GM12865 (cell line): ENCODE measurements at regions not wholly inside any gene's neighbourhood (a gene's known extent, or its start where the extent isn't known, plus 50 kb on each side); places are given as distances from the start of the nearest gene placed in this dataset.
A peak's percentile ranks its signal among the peaks of the same experiment; 100 is the strongest.

Experiments
- DNase-seq: peaks from one replicate; pipeline ENCODE4 v3.0.0; 2010; ENCODE audit warnings: low read depth
- H3K4me3 ChIP-seq: 2 replicates; pipeline ENCODE4 v1.5.1; 2011; ENCODE audit warnings: mild to moderate bottlenecking, low read depth, low read length, control low read depth
- TF ChIP-seq, protein P1 (sequence below): IDR thresholded peaks from 2 replicates; pipeline ENCODE4 v1.5.1; 2011; ENCODE audit warnings: low read length, control low read depth, low read depth, inconsistent platforms; ENCODE audit not compliant: insufficient read depth; ENCODE audit errors: missing control alignments

GRCh38 chr10:29956335-29956924, 103.0 kb downstream of the JCAD start:
- H3K4me3 ChIP-seq: no peak overlapping the region
- TF ChIP-seq, protein P1, sequence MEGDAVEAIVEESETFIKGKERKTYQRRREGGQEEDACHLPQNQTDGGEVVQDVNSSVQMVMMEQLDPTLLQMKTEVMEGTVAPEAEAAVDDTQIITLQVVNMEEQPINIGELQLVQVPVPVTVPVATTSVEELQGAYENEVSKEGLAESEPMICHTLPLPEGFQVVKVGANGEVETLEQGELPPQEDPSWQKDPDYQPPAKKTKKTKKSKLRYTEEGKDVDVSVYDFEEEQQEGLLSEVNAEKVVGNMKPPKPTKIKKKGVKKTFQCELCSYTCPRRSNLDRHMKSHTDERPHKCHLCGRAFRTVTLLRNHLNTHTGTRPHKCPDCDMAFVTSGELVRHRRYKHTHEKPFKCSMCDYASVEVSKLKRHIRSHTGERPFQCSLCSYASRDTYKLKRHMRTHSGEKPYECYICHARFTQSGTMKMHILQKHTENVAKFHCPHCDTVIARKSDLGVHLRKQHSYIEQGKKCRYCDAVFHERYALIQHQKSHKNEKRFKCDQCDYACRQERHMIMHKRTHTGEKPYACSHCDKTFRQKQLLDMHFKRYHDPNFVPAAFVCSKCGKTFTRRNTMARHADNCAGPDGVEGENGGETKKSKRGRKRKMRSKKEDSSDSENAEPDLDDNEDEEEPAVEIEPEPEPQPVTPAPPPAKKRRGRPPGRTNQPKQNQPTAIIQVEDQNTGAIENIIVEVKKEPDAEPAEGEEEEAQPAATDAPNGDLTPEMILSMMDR: no peak
- no peak for DNase-seq

DNA sequence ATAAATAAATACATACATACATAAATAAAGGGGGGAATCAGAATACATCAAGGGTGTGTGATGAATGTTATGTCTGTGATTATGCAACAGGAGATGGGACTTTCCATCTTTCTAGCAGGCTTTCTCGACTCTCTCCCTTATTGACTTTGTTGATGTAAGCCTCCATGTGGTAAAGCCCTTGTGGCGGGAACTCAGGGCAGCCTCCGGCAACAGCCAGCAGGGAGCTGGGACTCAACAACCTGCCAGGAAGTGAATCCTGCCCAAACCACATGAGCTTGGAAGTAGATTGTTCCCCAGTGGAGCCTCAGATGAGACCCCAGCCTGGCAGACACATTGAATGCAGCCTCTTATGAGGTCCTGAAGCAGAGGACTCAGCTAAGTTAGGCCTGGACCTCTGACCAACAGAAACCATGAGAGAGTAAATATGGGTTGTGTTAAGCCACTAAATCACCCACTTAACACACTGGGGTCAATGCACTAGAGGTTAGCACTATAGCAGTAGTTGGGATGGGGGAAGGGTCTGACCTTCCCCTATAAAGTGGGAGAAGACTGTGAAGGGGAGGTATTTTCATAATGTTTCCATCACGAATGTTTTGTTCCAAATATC, 104.0 kb downstream of the JCAD start:
- DNase-seq: no peak
- TF ChIP-seq, protein P1: no peak
- no peak overlapping the region for H3K4me3 ChIP-seq

- H3K4me3 ChIP-seq: no peak overlapping the region
- DNase-seq: no peak
- TF ChIP-seq, protein P1: no peak
Observed at GRCh38 chr10:29951441-29951931, 107.9 kb downstream of the JCAD start.

GRCh38 chr10:29950391-29950790, 109.0 kb downstream of the JCAD start:
- TF ChIP-seq, protein P1: no peak
- no peak for DNase-seq
- no peak overlapping the region for H3K4me3 ChIP-seq

DNA sequence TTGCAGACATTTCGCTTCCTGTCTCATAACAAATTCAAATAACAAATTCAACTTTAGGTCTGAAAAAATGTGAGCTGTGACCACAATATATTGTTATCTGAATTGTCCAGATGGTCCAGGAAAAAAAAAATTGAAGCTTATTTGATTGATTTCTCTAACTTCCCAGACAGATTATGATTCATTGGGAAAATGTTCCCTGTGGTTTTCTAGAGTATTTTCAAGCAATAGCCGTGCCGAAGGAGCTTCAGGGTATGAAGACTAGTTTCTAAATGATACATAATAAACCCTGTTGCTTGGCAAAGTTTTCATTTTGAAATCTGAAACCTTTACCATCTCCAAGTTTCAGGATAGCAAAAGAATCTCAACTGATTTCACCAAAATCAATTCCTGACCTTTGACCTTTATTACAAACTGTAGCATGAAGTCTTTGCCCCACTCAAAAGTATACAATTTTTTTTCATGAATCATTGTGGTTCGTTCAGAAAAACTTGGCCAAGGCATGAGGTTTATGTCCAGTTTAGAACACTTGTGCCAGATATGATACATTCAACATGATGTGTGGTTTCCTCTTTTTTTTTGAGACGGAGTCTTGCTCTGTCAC, 109.9 kb downstream of the JCAD start:
- no peak overlapping the region for H3K4me3 ChIP-seq
- peak; percentile 62 for DNase-seq
- TF ChIP-seq, protein P1: no peak

- H3K4me3 ChIP-seq: no peak overlapping the region
- DNase-seq: peak; percentile 85
- TF ChIP-seq, protein P1: no peak
Observed at GRCh38 chr10:29948881-29949355, 110.5 kb downstream of the JCAD start.
